Loucy (cell line): ENCODE measurements at regions not wholly inside any gene's neighbourhood (a gene's known extent, or its start where the extent isn't known, plus 50 kb on each side); places are given as distances from the start of the nearest gene placed in this dataset.

Experiments
- H2AFZ ChIP-seq: fragments of 200-600 bp; sonication (generic); 2 replicates; pipeline ENCODE4 v1.6.0; 2016; ENCODE audit warnings: antibody characterized with exemption, mild to moderate bottlenecking, low read length, moderate library complexity
- H3F3A ChIP-seq: fragments of 200-600 bp; 2 replicates; pipeline ENCODE4 v1.6.0; 2016; ENCODE audit warnings: antibody characterized with exemption, low read depth, mild to moderate bottlenecking
- H3K27me3 ChIP-seq: fragments of 200-600 bp; sonication (generic); 2 replicates; pipeline ENCODE4 v1.6.1; 2014; ENCODE audit warnings: low read length, mild to moderate bottlenecking; ENCODE audit not compliant: insufficient read depth, poor library complexity, severe bottlenecking
- H3K36me3 ChIP-seq: fragments of 200-600 bp; sonication (generic); 2 replicates; pipeline ENCODE4 v1.6.1; 2016; ENCODE audit warnings: low read length; ENCODE audit not compliant: insufficient read depth
- H3K4me1 ChIP-seq: fragments of 200-600 bp; sonication (generic); 2 replicates; pipeline ENCODE4 v1.5.1; 2014; ENCODE audit warnings: low read length, mild to moderate bottlenecking; ENCODE audit not compliant: insufficient read depth, poor library complexity, severe bottlenecking
- H3K4me2 ChIP-seq: fragments of 200-600 bp; sonication (generic); 2 replicates; pipeline ENCODE4 v1.6.0; 2014; ENCODE audit warnings: antibody characterized with exemption, low read length, low read depth, mild to moderate bottlenecking; ENCODE audit not compliant: poor library complexity, severe bottlenecking
- H3K4me3 ChIP-seq: fragments of 200-600 bp; sonication (generic); 2 replicates; pipeline ENCODE4 v1.5.1; 2014; ENCODE audit warnings: low read length, mild to moderate bottlenecking, mixed read lengths; ENCODE audit not compliant: poor library complexity, severe bottlenecking
- H3K79me2 ChIP-seq: fragments of 200-600 bp; sonication (generic); 2 replicates; pipeline ENCODE4 v1.6.1; 2014; ENCODE audit warnings: low read length; ENCODE audit not compliant: insufficient read depth
- H3K9ac ChIP-seq: fragments of 200-600 bp; sonication (generic); 2 replicates; pipeline ENCODE4 v1.6.0; 2014; ENCODE audit warnings: mild to moderate bottlenecking, low read depth, low read length, moderate library complexity; ENCODE audit not compliant: poor library complexity, severe bottlenecking
- H3K9me2 ChIP-seq: fragments of 200-600 bp; sonication (generic); replicated peaks from 2 replicates; pipeline ENCODE4 v1.6.1; 2016; ENCODE audit warnings: low read depth, low read length, mixed read lengths
- H3K9me3 ChIP-seq: fragments of 200-600 bp; sonication (generic); 2 replicates; pipeline ENCODE4 v1.6.1; 2014; ENCODE audit warnings: mild to moderate bottlenecking, antibody characterized with exemption, low read length, low read depth; ENCODE audit not compliant: insufficient read depth
- H4K20me1 ChIP-seq: fragments of 200-600 bp; sonication (generic); 2 replicates; pipeline ENCODE4 v1.6.0; 2014; ENCODE audit warnings: antibody characterized with exemption, low read length, mild to moderate bottlenecking; ENCODE audit not compliant: insufficient read depth, poor library complexity, severe bottlenecking
- EZH2phosphoT487 ChIP-seq: fragments of 200-600 bp; IDR thresholded peaks from 2 replicates; pipeline ENCODE4 v1.6.1; 2018; ENCODE audit warnings: antibody characterized with exemption, mild to moderate bottlenecking, moderate library complexity, borderline replicate concordance
- TF ChIP-seq, protein P1 (sequence below): fragments of 200-600 bp; sonication (generic); conservative IDR thresholded peaks from 2 replicates; pipeline ENCODE4 v1.5.1; 2014; ENCODE audit warnings: mild to moderate bottlenecking, antibody characterized with exemption, low read length

DNA sequence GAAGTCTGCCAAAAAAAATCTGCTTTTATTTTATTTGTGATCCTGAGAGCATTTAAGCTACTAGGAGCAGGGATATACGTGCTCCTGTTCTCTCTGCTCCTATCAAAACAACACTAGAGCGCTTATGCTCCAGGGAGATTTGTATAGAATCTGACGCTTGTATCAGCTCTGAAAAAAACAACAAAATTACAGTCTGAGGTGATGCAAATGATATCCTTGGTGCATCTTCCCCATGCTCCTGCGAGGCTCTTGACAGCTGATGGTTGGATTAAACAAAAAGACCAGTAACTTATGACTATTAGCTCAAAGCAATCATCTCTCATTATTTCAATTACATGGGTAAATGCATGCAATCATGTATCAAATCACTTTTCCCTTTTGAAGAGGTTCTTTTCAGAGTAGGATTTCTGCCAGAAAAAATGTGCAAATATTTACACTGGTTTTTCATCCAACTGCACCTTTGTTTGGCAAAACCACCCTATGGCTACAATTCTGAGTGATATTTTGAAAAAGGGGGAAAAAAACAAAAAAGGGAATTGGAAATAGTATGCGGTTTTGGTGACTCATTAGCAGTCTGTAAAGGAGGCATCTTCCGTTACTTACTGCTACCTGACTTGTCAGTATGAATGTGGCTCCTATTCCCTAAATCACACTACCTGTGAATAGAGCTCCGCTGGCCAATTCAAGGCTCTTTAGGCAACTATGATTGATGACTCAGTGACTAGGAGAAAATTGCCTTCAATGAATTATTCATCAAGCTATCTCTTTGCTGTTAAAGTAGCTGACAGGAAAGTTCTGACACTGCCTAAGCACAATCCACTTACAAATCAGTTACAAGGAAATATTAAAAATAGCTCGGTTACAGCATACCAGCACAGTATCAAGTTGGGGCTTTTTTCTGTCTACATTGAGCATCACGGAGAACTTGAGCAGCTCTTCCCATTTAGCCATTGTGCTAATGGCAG lies 450.0 kb downstream of the FOXG1 start:
- Histone ChIP-seq H2AFZ (no peak overlapping the region), H3K27me3 (no peaks in the 10 kb centered on the region), H4K20me1 (no peaks in the 10 kb centered on the region), H3K9ac (no peak overlapping the region), H3K9me2 (no peaks in the 10 kb centered on the region), H3K4me2 (no peak overlapping the region), H3K9me3 (no peaks in the 10 kb centered on the region), H3K4me1 (no peaks in the 10 kb centered on the region), H3K36me3 (no peaks in the 10 kb centered on the region), H3F3A (no peaks in the 10 kb centered on the region), H3K79me2 (no peaks in the 10 kb centered on the region), H3K4me3 (no peak overlapping the region)
- TF ChIP-seq, protein P1, sequence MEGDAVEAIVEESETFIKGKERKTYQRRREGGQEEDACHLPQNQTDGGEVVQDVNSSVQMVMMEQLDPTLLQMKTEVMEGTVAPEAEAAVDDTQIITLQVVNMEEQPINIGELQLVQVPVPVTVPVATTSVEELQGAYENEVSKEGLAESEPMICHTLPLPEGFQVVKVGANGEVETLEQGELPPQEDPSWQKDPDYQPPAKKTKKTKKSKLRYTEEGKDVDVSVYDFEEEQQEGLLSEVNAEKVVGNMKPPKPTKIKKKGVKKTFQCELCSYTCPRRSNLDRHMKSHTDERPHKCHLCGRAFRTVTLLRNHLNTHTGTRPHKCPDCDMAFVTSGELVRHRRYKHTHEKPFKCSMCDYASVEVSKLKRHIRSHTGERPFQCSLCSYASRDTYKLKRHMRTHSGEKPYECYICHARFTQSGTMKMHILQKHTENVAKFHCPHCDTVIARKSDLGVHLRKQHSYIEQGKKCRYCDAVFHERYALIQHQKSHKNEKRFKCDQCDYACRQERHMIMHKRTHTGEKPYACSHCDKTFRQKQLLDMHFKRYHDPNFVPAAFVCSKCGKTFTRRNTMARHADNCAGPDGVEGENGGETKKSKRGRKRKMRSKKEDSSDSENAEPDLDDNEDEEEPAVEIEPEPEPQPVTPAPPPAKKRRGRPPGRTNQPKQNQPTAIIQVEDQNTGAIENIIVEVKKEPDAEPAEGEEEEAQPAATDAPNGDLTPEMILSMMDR = no peak
- TF ChIP-seq EZH2phosphoT487 = no peak

DNA sequence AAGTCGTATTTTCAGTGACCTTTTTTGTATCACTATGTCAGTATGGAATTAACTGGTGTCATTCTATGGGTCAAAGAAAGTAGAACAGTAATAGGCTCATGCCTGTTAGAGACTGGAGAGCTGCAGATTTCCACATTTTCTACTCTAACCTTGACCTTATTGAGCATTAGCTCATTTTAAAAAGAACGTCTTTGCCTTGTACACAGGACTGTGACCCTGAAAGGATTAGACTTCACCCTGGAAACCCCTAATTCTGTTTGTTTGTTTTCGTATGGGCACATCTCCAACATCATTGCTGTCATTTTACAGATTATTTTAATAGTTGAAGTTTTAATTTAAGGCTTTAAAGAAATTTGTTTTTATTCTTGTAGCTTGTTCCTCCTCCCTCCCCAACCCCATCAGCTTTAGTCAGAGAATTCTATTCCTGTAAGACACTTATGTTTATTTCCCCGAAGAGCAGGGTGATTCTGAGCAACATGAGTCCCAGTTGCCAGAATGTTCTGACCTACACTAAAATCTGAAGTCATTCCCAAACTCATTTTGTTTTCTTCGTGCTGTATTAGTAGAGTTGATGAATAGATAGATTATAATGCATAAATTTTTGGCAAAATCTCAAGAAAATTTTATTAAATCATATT lies 451.3 kb downstream of the FOXG1 start:
- no peak overlapping the region for H3K4me2 ChIP-seq
- H3K4me1 ChIP-seq = no peaks in the 10 kb centered on the region
- no peaks in the 10 kb centered on the region for H3F3A ChIP-seq
- no peaks in the 10 kb centered on the region for H3K9me3 ChIP-seq
- no peak overlapping the region for H3K4me3 ChIP-seq
- TF ChIP-seq EZH2phosphoT487 = no peak
- TF ChIP-seq, protein P1 = no peak
- H2AFZ ChIP-seq = no peak overlapping the region
- no peak overlapping the region for H3K9ac ChIP-seq
- H3K9me2 ChIP-seq = no peaks in the 10 kb centered on the region
- H3K27me3 ChIP-seq = no peaks in the 10 kb centered on the region
- H3K79me2 ChIP-seq = no peaks in the 10 kb centered on the region
- no peaks in the 10 kb centered on the region for H3K36me3 ChIP-seq
- no peaks in the 10 kb centered on the region for H4K20me1 ChIP-seq

DNA sequence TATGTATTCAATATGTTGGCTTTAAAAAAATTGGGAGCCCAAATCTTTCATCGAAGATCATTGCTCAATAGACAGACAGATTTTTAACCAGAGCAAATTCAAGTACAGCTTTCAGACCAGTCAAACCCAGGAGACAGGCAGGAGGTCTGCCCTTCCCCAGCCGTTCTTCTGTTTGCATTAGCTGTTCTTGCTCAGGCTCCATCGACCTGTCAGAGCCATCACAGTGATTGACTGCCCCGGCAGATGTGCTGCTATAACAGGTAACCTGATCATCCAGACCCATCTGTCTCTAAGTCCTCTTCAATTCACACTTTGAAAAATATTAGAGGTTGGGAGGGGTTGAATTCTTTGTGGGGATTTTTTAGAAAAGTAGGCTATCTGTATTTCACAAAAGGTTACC lies 453.5 kb downstream of the FOXG1 start:
- no peaks in the 10 kb centered on the region for H3F3A ChIP-seq
- no peaks in the 10 kb centered on the region for H3K36me3 ChIP-seq
- no peak for TF ChIP-seq EZH2phosphoT487
- TF ChIP-seq, protein P1 = no peak
- no peak overlapping the region for H2AFZ ChIP-seq
- no peak overlapping the region for H3K4me3 ChIP-seq
- no peaks in the 10 kb centered on the region for H3K9me3 ChIP-seq
- no peaks in the 10 kb centered on the region for H3K27me3 ChIP-seq
- H3K4me1 ChIP-seq = no peaks in the 10 kb centered on the region
- no peaks in the 10 kb centered on the region for H4K20me1 ChIP-seq
- H3K9ac ChIP-seq = no peak overlapping the region
- no peaks in the 10 kb centered on the region for H3K79me2 ChIP-seq
- H3K9me2 ChIP-seq = no peaks in the 10 kb centered on the region
- no peak overlapping the region for H3K4me2 ChIP-seq
